HEK293 (cell line): ENCODE measurements at regions not wholly inside any gene's neighbourhood (a gene's known extent, or its start where the extent isn't known, plus 50 kb on each side); places are given as distances from the start of the nearest gene placed in this dataset.

Source experiments
- CTCF ChIA-PET: fragments of 350-600 bp; formaldehyde crosslinking; extraction: SDS; loops from one replicate; lab custom pipeline; 2021; ENCODE audit warnings: antibody characterized with exemption; lab: Yijun Ruan, JAX
- POLR2A ChIA-PET: fragments of 300-600 bp; formaldehyde crosslinking; extraction: SDS; loops from one replicate; lab custom pipeline; 2020; ENCODE audit warnings: antibody characterized with exemption, inconsistent platforms; lab: Yijun Ruan, JAX
- H3K27ac ChIP-seq: fragments of 200-500 bp; sonication (Bioruptor generic); 2 replicates; pipeline ENCODE4 v1.5.1; 2014; ENCODE audit warnings: low read depth, low read length, control low read depth, inconsistent platforms; ENCODE audit errors: extremely low read depth
- H3K36me3 ChIP-seq, 2 experiments: fragments of 200-500 bp in 1 of 2; sonication (Bioruptor generic) in 1 of 2; 1 replicate in 1 of 2; 2 replicates in 1 of 2; pipeline ENCODE4 v1.5.1; 2014 to 2017; ENCODE audit warnings: inconsistent platforms in 2 of 2, low read length in 2 of 2; ENCODE audit not compliant: control insufficient read depth in 2 of 2, insufficient read depth in 1 of 2
- H3K4me1 ChIP-seq: fragments of 200-500 bp; sonication (Bioruptor generic); 2 replicates; pipeline ENCODE4 v1.5.1; 2014; ENCODE audit warnings: mild to moderate bottlenecking, low read length, inconsistent platforms; ENCODE audit not compliant: control insufficient read depth, insufficient read depth
- H3K4me3 ChIP-seq: 2 replicates; pipeline ENCODE4 v1.5.1; 2011; ENCODE audit warnings: low read depth, mild to moderate bottlenecking, control low read depth, low read length, moderate library complexity
- H3K9me3 ChIP-seq: fragments of 200-500 bp; sonication (Bioruptor generic); 2 replicates; pipeline ENCODE4 v1.5.1; 2014; ENCODE audit warnings: low read depth, low read length, inconsistent platforms; ENCODE audit not compliant: control insufficient read depth, insufficient read depth
- BCL11B ChIP-seq: fragments of 450-650 bp; formaldehyde crosslinking; IDR thresholded peaks from 2 replicates; pipeline ENCODE4 v1.5.1; 2016; ENCODE audit warnings: low read depth, missing biosample characterization, missing genetic modification characterization
- OVOL3 ChIP-seq: fragments of 450-650 bp; formaldehyde crosslinking; IDR thresholded peaks from 2 replicates; pipeline ENCODE4 v1.5.1; 2016; ENCODE audit warnings: missing biosample characterization, missing genetic modification characterization
- WT1 ChIP-seq: fragments of 450-650 bp; formaldehyde crosslinking; IDR thresholded peaks from 2 replicates; pipeline ENCODE4 v1.5.1; 2016; ENCODE audit warnings: missing biosample characterization, missing genetic modification characterization
- ZBTB8A ChIP-seq: fragments of 450-650 bp; formaldehyde crosslinking; IDR thresholded peaks from 2 replicates; pipeline ENCODE4 v1.5.1; 2016; ENCODE audit warnings: missing biosample characterization, missing genetic modification characterization
- ZNF112 ChIP-seq: fragments of 450-650 bp; formaldehyde crosslinking; IDR thresholded peaks from 2 replicates; pipeline ENCODE4 v1.5.0; 2017; ENCODE audit warnings: missing biosample characterization, missing genetic modification characterization
- ZNF16 ChIP-seq: fragments of 450-650 bp; formaldehyde crosslinking; IDR thresholded peaks from 2 replicates; pipeline ENCODE4 v1.5.1; 2016; ENCODE audit warnings: low read depth, missing biosample characterization, missing genetic modification characterization
- ZNF175 ChIP-seq: fragments of 450-650 bp; formaldehyde crosslinking; IDR thresholded peaks from 2 replicates; pipeline ENCODE4 v1.5.1; 2016; ENCODE audit warnings: missing biosample characterization, missing genetic modification characterization
- ZNF19 ChIP-seq: fragments of 450-650 bp; formaldehyde crosslinking; IDR thresholded peaks from 2 replicates; pipeline ENCODE4; 2016; ENCODE audit warnings: missing biosample characterization, missing genetic modification characterization, low read depth
- ZNF2 ChIP-seq: fragments of 450-650 bp; formaldehyde crosslinking; IDR thresholded peaks from 2 replicates; pipeline ENCODE4 v1.5.1; 2016; ENCODE audit warnings: missing biosample characterization, missing genetic modification characterization
- ZNF248 ChIP-seq: fragments of 450-650 bp; formaldehyde crosslinking; IDR thresholded peaks from 2 replicates; pipeline ENCODE4 v1.5.1; 2017; ENCODE audit warnings: missing biosample characterization, missing genetic modification characterization
- ZNF324 ChIP-seq: fragments of 450-650 bp; formaldehyde crosslinking; IDR thresholded peaks from 2 replicates; pipeline ENCODE4 v1.5.1; 2016; ENCODE audit warnings: missing biosample characterization, missing genetic modification characterization
- ZNF350 ChIP-seq: fragments of 450-650 bp; formaldehyde crosslinking; IDR thresholded peaks from 2 replicates; pipeline ENCODE4 v1.5.0; 2017; ENCODE audit warnings: missing biosample characterization, mild to moderate bottlenecking, missing genetic modification characterization
- ZNF37A ChIP-seq: fragments of 450-650 bp; IDR thresholded peaks from 2 replicates; pipeline ENCODE4 v1.5.1; 2018; ENCODE audit warnings: missing biosample characterization, missing genetic modification characterization
- ZNF394 ChIP-seq: fragments of 450-650 bp; formaldehyde crosslinking; IDR thresholded peaks from 2 replicates; pipeline ENCODE4 v1.5.1; 2016; ENCODE audit warnings: missing biosample characterization, missing genetic modification characterization, mild to moderate bottlenecking, moderate library complexity, borderline replicate concordance
- ZNF501 ChIP-seq: fragments of 450-650 bp; formaldehyde crosslinking; IDR thresholded peaks from 2 replicates; pipeline ENCODE4 v1.5.1; 2016; ENCODE audit warnings: missing biosample characterization, missing genetic modification characterization
- ZNF548 ChIP-seq: fragments of 450-650 bp; formaldehyde crosslinking; IDR thresholded peaks from 2 replicates; pipeline ENCODE4 v1.5.1; 2016; ENCODE audit warnings: missing biosample characterization, missing genetic modification characterization
- ZNF561 ChIP-seq: fragments of 450-650 bp; IDR thresholded peaks from 2 replicates; pipeline ENCODE4 v1.5.1; 2018; ENCODE audit warnings: missing biosample characterization, missing genetic modification characterization, borderline replicate concordance
- ZNF623 ChIP-seq: fragments of 450-650 bp; formaldehyde crosslinking; IDR thresholded peaks from 2 replicates; pipeline ENCODE4 v1.5.1; 2016; ENCODE audit warnings: missing biosample characterization, missing genetic modification characterization
- ZNF664 ChIP-seq: fragments of 450-650 bp; formaldehyde crosslinking; IDR thresholded peaks from 2 replicates; pipeline ENCODE4 v1.5.1; 2016; ENCODE audit warnings: missing biosample characterization, missing genetic modification characterization
- ZNF670 ChIP-seq: fragments of 450-650 bp; formaldehyde crosslinking; IDR thresholded peaks from 2 replicates; pipeline ENCODE4 v1.5.1; 2016; ENCODE audit warnings: missing biosample characterization, missing genetic modification characterization, low read depth
- ZNF707 ChIP-seq: fragments of 450-650 bp; formaldehyde crosslinking; IDR thresholded peaks from 2 replicates; pipeline ENCODE4 v1.5.1; 2016; ENCODE audit warnings: missing biosample characterization, missing genetic modification characterization
- ZNF747 ChIP-seq: fragments of 450-650 bp; formaldehyde crosslinking; IDR thresholded peaks from 2 replicates; pipeline ENCODE4 v1.5.1; 2016; ENCODE audit warnings: missing biosample characterization, missing genetic modification characterization
- ZNF777 ChIP-seq: fragments of 450-650 bp; formaldehyde crosslinking; IDR thresholded peaks from 2 replicates; pipeline ENCODE4 v1.5.1; 2017; ENCODE audit warnings: missing biosample characterization, missing genetic modification characterization, borderline replicate concordance
- ZNF830 ChIP-seq: fragments of 450-650 bp; IDR thresholded peaks from 2 replicates; pipeline ENCODE4 v1.5.0; 2018; ENCODE audit warnings: missing biosample characterization, missing genetic modification characterization, low read depth, mild to moderate bottlenecking, moderate library complexity
- TF ChIP-seq, protein P1 (sequence below): fragments of 450-650 bp; formaldehyde crosslinking; IDR thresholded peaks from 2 replicates; pipeline ENCODE4 v1.5.1; 2016; ENCODE audit warnings: missing biosample characterization, missing genetic modification characterization, borderline replicate concordance
- TF ChIP-seq, protein P2 (sequence below): fragments of 450-650 bp; formaldehyde crosslinking; IDR thresholded peaks from 2 replicates; pipeline ENCODE4 v1.5.1; 2017; ENCODE audit warnings: missing biosample characterization, mild to moderate bottlenecking, missing genetic modification characterization, moderate library complexity
- TF ChIP-seq, protein P3 (sequence below): fragments of 450-650 bp; formaldehyde crosslinking; IDR thresholded peaks from 2 replicates; pipeline ENCODE4 v1.5.1; 2016; ENCODE audit warnings: missing biosample characterization, missing genetic modification characterization, low read depth

- TF ChIP-seq, protein P1, sequence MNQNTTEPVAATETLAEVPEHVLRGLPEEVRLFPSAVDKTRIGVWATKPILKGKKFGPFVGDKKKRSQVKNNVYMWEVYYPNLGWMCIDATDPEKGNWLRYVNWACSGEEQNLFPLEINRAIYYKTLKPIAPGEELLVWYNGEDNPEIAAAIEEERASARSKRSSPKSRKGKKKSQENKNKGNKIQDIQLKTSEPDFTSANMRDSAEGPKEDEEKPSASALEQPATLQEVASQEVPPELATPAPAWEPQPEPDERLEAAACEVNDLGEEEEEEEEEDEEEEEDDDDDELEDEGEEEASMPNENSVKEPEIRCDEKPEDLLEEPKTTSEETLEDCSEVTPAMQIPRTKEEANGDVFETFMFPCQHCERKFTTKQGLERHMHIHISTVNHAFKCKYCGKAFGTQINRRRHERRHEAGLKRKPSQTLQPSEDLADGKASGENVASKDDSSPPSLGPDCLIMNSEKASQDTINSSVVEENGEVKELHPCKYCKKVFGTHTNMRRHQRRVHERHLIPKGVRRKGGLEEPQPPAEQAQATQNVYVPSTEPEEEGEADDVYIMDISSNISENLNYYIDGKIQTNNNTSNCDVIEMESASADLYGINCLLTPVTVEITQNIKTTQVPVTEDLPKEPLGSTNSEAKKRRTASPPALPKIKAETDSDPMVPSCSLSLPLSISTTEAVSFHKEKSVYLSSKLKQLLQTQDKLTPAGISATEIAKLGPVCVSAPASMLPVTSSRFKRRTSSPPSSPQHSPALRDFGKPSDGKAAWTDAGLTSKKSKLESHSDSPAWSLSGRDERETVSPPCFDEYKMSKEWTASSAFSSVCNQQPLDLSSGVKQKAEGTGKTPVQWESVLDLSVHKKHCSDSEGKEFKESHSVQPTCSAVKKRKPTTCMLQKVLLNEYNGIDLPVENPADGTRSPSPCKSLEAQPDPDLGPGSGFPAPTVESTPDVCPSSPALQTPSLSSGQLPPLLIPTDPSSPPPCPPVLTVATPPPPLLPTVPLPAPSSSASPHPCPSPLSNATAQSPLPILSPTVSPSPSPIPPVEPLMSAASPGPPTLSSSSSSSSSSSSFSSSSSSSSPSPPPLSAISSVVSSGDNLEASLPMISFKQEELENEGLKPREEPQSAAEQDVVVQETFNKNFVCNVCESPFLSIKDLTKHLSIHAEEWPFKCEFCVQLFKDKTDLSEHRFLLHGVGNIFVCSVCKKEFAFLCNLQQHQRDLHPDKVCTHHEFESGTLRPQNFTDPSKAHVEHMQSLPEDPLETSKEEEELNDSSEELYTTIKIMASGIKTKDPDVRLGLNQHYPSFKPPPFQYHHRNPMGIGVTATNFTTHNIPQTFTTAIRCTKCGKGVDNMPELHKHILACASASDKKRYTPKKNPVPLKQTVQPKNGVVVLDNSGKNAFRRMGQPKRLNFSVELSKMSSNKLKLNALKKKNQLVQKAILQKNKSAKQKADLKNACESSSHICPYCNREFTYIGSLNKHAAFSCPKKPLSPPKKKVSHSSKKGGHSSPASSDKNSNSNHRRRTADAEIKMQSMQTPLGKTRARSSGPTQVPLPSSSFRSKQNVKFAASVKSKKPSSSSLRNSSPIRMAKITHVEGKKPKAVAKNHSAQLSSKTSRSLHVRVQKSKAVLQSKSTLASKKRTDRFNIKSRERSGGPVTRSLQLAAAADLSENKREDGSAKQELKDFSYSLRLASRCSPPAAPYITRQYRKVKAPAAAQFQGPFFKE, result no peak
- TF ChIP-seq ZNF561 (no peak), ZNF112 (no peak), ZNF548 (tag by site-specific recombination) (no peak), ZNF670 (tag by site-specific recombination) (no peak), ZNF623 (no peak), OVOL3 (no peak), ZNF37A (tag by site-specific recombination) (no peak), ZNF175 (tag by site-specific recombination) (no peak)
- TF ChIP-seq, protein P2, sequence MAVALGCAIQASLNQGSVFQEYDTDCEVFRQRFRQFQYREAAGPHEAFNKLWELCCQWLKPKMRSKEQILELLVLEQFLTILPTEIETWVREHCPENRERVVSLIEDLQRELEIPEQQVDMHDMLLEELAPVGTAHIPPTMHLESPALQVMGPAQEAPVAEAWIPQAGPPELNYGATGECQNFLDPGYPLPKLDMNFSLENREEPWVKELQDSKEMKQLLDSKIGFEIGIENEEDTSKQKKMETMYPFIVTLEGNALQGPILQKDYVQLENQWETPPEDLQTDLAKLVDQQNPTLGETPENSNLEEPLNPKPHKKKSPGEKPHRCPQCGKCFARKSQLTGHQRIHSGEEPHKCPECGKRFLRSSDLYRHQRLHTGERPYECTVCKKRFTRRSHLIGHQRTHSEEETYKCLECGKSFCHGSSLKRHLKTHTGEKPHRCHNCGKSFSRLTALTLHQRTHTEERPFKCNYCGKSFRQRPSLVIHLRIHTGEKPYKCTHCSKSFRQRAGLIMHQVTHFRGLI (tag by site-specific recombination), result no peak
- TF ChIP-seq, all 188 proteins: peak for 0
Observed at GRCh38 chr4:179114615-179115014, 1672.4 kb upstream of the AGA start (continued).

DNA sequence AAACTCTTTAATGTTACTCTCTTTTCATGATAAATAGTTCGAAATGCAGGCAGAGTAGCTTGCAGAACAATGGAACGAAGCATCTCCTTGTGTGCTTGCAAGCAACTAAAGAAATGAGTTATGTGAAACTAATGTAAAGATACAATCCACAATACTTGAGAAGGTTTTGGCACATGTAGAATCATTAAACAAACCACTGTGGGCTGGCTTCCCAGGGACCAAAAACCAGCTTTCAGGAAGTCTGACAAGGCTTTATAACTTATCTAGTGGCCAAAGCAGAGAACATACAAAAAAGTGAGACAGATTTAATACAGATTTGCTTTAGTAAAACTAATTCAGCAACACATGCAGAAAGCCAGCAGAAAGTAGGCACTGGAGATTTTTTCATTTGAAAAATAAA lies 1673.8 kb upstream of the AGA start:
- CTCF ChIA-PET, result no interaction called here
- no peak overlapping the region for H3K4me3 ChIP-seq

GRCh38 chr4:179116581-179116980 lies 1674.3 kb upstream of the AGA start:
- POLR2A ChIA-PET, result no interaction called here
- TF ChIP-seq ZNF501 (no peak), ZNF248 (tag by site-specific recombination) (no peak), ZNF394 (tag by site-specific recombination) (no peak), ZNF16 (tag by site-specific recombination) (no peak), ZNF324 (tag by site-specific recombination) (no peak), ZNF777 (tag by site-specific recombination) (no peak), ZNF707 (tag by site-specific recombination) (no peak), ZNF19 (no peak)
- TF ChIP-seq, protein P3, sequence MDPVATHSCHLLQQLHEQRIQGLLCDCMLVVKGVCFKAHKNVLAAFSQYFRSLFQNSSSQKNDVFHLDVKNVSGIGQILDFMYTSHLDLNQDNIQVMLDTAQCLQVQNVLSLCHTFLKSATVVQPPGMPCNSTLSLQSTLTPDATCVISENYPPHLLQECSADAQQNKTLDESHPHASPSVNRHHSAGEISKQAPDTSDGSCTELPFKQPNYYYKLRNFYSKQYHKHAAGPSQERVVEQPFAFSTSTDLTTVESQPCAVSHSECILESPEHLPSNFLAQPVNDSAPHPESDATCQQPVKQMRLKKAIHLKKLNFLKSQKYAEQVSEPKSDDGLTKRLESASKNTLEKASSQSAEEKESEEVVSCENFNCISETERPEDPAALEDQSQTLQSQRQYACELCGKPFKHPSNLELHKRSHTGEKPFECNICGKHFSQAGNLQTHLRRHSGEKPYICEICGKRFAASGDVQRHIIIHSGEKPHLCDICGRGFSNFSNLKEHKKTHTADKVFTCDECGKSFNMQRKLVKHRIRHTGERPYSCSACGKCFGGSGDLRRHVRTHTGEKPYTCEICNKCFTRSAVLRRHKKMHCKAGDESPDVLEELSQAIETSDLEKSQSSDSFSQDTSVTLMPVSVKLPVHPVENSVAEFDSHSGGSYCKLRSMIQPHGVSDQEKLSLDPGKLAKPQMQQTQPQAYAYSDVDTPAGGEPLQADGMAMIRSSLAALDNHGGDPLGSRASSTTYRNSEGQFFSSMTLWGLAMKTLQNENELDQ (tag by site-specific recombination), result no peak
- H3K9me3 ChIP-seq, result no peaks in the 10 kb centered on the region
- no peaks in the 10 kb centered on the region for H3K36me3 ChIP-seq
- no peaks in the 10 kb centered on the region for H3K4me1 ChIP-seq
- H3K27ac ChIP-seq, result no peak overlapping the region
- CTCF ChIA-PET, result no interaction called here
- no peak overlapping the region for H3K4me3 ChIP-seq

More for the DNA sequence above, 1673.8 kb upstream of the AGA start:
- Histone ChIP-seq H3K27ac (no peak overlapping the region), H3K4me1 (no peaks in the 10 kb centered on the region), H3K9me3 (no peaks in the 10 kb centered on the region), H3K36me3 (no peaks in the 10 kb centered on the region)
- POLR2A ChIA-PET, result no interaction called here
- TF ChIP-seq BCL11B (tag by site-specific recombination) (no peak), ZNF2 (tag by site-specific recombination) (no peak), ZBTB8A (no peak), ZNF664 (tag by site-specific recombination) (no peak), WT1 (tag by site-specific recombination) (no peak), ZNF830 (tag by site-specific recombination) (no peak), ZNF747 (tag by site-specific recombination) (no peak), ZNF350 (no peak)
